SK-N-SH treated with all-trans-retinoic acid at 6 μM for 48 hours (cell line): ENCODE measurements at regions not wholly inside any gene's neighbourhood (a gene's known extent, or its start where the extent isn't known, plus 50 kb on each side); places are given as distances from the start of the nearest gene placed in this dataset.

ENCODE experiments used
- ATAC-seq: fragments of 200-7000 bp; cut with Tn5 transposase; 3 replicates; pipeline ENCODE4 v1.9.1; 2020; ENCODE audit warnings: mild to moderate bottlenecking, moderate library complexity
- ARNTL ChIP-seq: fragments of 450-650 bp; formaldehyde crosslinking; IDR thresholded peaks from 2 replicates; pipeline ENCODE4 v1.5.0; 2020; ENCODE audit warnings: low read depth, mild to moderate bottlenecking, moderate library complexity, borderline replicate concordance
- BACH2 ChIP-seq: fragments of 250-450 bp; sonication (Bioruptor Pico); IDR thresholded peaks from 2 replicates; pipeline ENCODE4 v1.9.0; 2021; ENCODE audit warnings: mild to moderate bottlenecking, borderline replicate concordance
- CREB5 ChIP-seq: fragments of 250-450 bp; sonication (Bioruptor Pico); IDR thresholded peaks from 2 replicates; pipeline ENCODE4 v1.5.1; 2020; ENCODE audit warnings: low read depth, mild to moderate bottlenecking, moderate library complexity
- CSDC2 ChIP-seq: fragments of 250-450 bp; sonication (Bioruptor Pico); IDR thresholded peaks from 2 replicates; pipeline ENCODE4 v1.5.0; 2020; ENCODE audit warnings: mild to moderate bottlenecking, moderate library complexity
- CSRNP3 ChIP-seq: fragments of 250-450 bp; sonication (Bioruptor Pico); IDR thresholded peaks from 2 replicates; pipeline ENCODE4 v1.5.1; 2021; ENCODE audit warnings: mild to moderate bottlenecking, moderate library complexity
- ESRRG ChIP-seq: fragments of 250-450 bp; sonication (Bioruptor Pico); IDR thresholded peaks from 2 replicates; pipeline ENCODE4 v1.6.1; 2021; ENCODE audit warnings: mild to moderate bottlenecking
- GLIS3 ChIP-seq: fragments of 250-450 bp; sonication (Bioruptor Pico); IDR thresholded peaks from 2 replicates; pipeline ENCODE4 v1.5.0; 2020; ENCODE audit warnings: mild to moderate bottlenecking, moderate library complexity
- PATZ1 ChIP-seq: fragments of 250-450 bp; sonication (Bioruptor Pico); IDR thresholded peaks from 2 replicates; pipeline ENCODE4 v1.8.0; 2020; ENCODE audit warnings: mild to moderate bottlenecking, moderate library complexity, borderline replicate concordance
- PPARA ChIP-seq: fragments of 250-450 bp; sonication (Bioruptor Pico); IDR thresholded peaks from 2 replicates; pipeline ENCODE4 v1.5.0; 2020; ENCODE audit warnings: mild to moderate bottlenecking, borderline replicate concordance
- RARB ChIP-seq: fragments of 250-450 bp; sonication (Bioruptor Pico); IDR thresholded peaks from 2 replicates; pipeline ENCODE4 v1.8.0; 2021; ENCODE audit warnings: mild to moderate bottlenecking, moderate library complexity
- SNAI2 ChIP-seq: fragments of 250-450 bp; sonication (Bioruptor Pico); IDR thresholded peaks from 2 replicates; pipeline ENCODE4 v1.5.0; 2020; ENCODE audit warnings: mild to moderate bottlenecking, moderate library complexity
- TCF4 ChIP-seq: fragments of 250-450 bp; sonication (Bioruptor Pico); IDR thresholded peaks from 2 replicates; pipeline ENCODE4 v1.8.0; 2021; ENCODE audit warnings: mild to moderate bottlenecking, moderate library complexity, borderline replicate concordance
- TOX ChIP-seq: fragments of 250-450 bp; sonication (Bioruptor Pico); IDR thresholded peaks from 2 replicates; pipeline ENCODE4 v1.8.0; 2021; ENCODE audit warnings: mild to moderate bottlenecking, moderate library complexity, borderline replicate concordance
- TSHZ2 ChIP-seq: fragments of 250-450 bp; sonication (Bioruptor Pico); IDR thresholded peaks from 2 replicates; pipeline ENCODE4 v1.5.0; 2020; ENCODE audit warnings: mild to moderate bottlenecking, moderate library complexity
- ZC3H10 ChIP-seq: fragments of 250-450 bp; sonication (Bioruptor Pico); IDR thresholded peaks from 2 replicates; pipeline ENCODE4 v1.5.1; 2021; ENCODE audit warnings: mild to moderate bottlenecking, moderate library complexity
- ZFP3 ChIP-seq: fragments of 250-450 bp; sonication (Bioruptor Pico); IDR thresholded peaks from 2 replicates; pipeline ENCODE4 v1.5.0; 2020; ENCODE audit warnings: mild to moderate bottlenecking, moderate library complexity
- ZFP30 ChIP-seq: fragments of 450-650 bp; formaldehyde crosslinking; IDR thresholded peaks from 2 replicates; pipeline ENCODE4 v1.5.0; 2022; ENCODE audit warnings: mild to moderate bottlenecking, moderate library complexity
- ZNF565 ChIP-seq: fragments of 450-650 bp; formaldehyde crosslinking; conservative IDR thresholded peaks from 2 replicates; pipeline ENCODE4 v1.5.0; 2020; ENCODE audit warnings: low read depth, mild to moderate bottlenecking, moderate library complexity
- ZNF70 ChIP-seq: fragments of 450-650 bp; formaldehyde crosslinking; IDR thresholded peaks from 2 replicates; pipeline ENCODE4 v1.5.0; 2020; ENCODE audit warnings: mild to moderate bottlenecking, moderate library complexity
- ZNF8 ChIP-seq: fragments of 450-650 bp; formaldehyde crosslinking; IDR thresholded peaks from 2 replicates; pipeline ENCODE4 v1.5.0; 2020; ENCODE audit warnings: mild to moderate bottlenecking, moderate library complexity

- ATAC-seq = no peak
- TF ChIP-seq ZNF8 (CRISPR knock-in tag) (no peak), ARNTL (CRISPR knock-in tag) (no peak)
These were observed 1125.7 kb downstream of the HACE1 start for GRCh38 chr6:103734016-103734415.

DNA sequence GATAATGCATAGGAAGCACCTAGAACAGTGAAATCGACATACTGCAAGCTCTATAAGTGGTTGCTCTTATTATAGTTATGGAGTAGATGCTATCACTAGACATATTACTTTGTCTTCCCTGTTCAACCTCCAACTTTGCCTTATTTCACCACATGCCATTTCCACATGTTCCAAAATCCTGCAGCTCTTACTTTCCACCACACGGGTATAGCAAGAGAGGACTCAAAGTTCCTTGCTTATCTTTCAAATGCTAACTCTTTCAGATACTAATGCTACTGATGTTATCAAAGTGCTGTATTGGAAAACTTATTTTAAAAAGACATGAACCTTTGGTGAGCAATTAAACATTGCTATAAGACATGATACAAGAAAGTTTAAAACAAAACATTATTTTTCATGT is 1130.1 kb downstream of the HACE1 start:
- no peak for TF ChIP-seq ZC3H10 (CRISPR knock-in tag)
- no peak for TF ChIP-seq RARB (CRISPR knock-in tag)
- TF ChIP-seq ARNTL (CRISPR knock-in tag) = no peak
- TF ChIP-seq PATZ1 = no peak
- no peak for TF ChIP-seq ZNF565 (CRISPR knock-in tag)
- TF ChIP-seq ZNF70 (CRISPR knock-in tag) = no peak
- no peak for TF ChIP-seq PPARA (CRISPR knock-in tag)
- TF ChIP-seq CSRNP3 (CRISPR knock-in tag) = no peak
- TF ChIP-seq CSDC2 (CRISPR knock-in tag) = no peak
- TF ChIP-seq CREB5 (CRISPR knock-in tag) = no peak
- TF ChIP-seq ZFP3 (CRISPR knock-in tag) = no peak
- no peak for TF ChIP-seq BACH2 (CRISPR knock-in tag)
- TF ChIP-seq TCF4 (CRISPR knock-in tag) = no peak
- no peak for TF ChIP-seq TSHZ2 (CRISPR knock-in tag)
- no peak for TF ChIP-seq SNAI2 (CRISPR knock-in tag)
- no peak for TF ChIP-seq ZNF8 (CRISPR knock-in tag)
- no peak for TF ChIP-seq ZFP30 (CRISPR knock-in tag)
- ATAC-seq = no peak

- no peak for TF ChIP-seq ZNF70 (CRISPR knock-in tag)
- no peak for ATAC-seq
These were observed 1136.0 kb downstream of the HACE1 start for GRCh38 chr6:103723438-103724322.

DNA sequence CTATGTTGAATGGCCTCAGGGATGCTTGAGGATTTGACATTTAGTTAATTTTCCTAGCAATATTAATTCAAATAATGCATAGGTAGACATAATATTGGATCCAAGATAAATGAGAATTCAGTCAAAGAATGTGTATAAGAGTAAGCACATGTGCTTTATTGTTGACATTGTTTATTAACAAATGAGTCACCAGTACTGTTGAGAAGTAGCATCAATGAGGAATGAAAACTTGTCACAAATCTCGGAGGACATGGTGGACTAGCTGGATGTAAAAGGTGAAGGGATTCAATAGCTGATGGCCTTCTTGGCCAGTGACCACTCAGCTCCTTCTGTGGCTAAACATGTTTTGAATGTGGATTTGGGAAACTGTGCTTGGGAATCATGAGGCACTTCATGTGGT is 1137.0 kb downstream of the HACE1 start:
- ATAC-seq = no peak
- TF ChIP-seq CSDC2 (CRISPR knock-in tag) (no peak), GLIS3 (CRISPR knock-in tag) (no peak), PATZ1 (no peak), TOX (CRISPR knock-in tag) (no peak), TSHZ2 (CRISPR knock-in tag) (no peak), CREB5 (CRISPR knock-in tag) (no peak), ESRRG (no peak), ZNF70 (CRISPR knock-in tag) (no peak), ZFP3 (CRISPR knock-in tag) (no peak)
